ENCODE measurements at regions not wholly inside any gene's neighbourhood (a gene's known extent, or its start where the extent isn't known, plus 50 kb on each side); places are given as distances from the start of the nearest gene placed in this dataset.

- TF ChIP-seq CTCF (IDR thresholded peaks at IDR 0.05) (no peak), POLR2A (IDR thresholded peaks at IDR 0.05) (no peak)
Measured at GRCh38 chr4:180640193-180640592, 1603.0 kb upstream of the TENM3 start.
